Cardiac fibroblast (primary cell): ENCODE measurements at regions not wholly inside any gene's neighbourhood (a gene's known extent, or its start where the extent isn't known, plus 50 kb on each side); places are given as distances from the start of the nearest gene placed in this dataset.
"Not testable (repeated sequence)": the region's sequence is repeated elsewhere in the genome, so short reads cannot be mapped to it uniquely, and the experiment has no call there.

Source experiments
- DNase-seq, 2 donors: peaks; one replicate each; pipeline versions ENCODE4 v3.0.0 to v3.0.0-alpha.2; 2010; ENCODE audit warnings: low read depth in 2 of 2
- H3K4me3 ChIP-seq, 2 donors: replicated peaks in 1 of 2; 1 replicate in 1 of 2; 2 replicates in 1 of 2; pipeline ENCODE4 v1.5.1; 2011; ENCODE audit warnings: low read depth in 2 of 2, low read length in 2 of 2, mild to moderate bottlenecking in 2 of 2, moderate library complexity in 1 of 2
- TF ChIP-seq, protein P1 (sequence below): IDR thresholded peaks from one replicate; pipeline ENCODE4 v1.5.1; 2011; ENCODE audit warnings: low read depth, mild to moderate bottlenecking, low read length, inconsistent platforms

DNA sequence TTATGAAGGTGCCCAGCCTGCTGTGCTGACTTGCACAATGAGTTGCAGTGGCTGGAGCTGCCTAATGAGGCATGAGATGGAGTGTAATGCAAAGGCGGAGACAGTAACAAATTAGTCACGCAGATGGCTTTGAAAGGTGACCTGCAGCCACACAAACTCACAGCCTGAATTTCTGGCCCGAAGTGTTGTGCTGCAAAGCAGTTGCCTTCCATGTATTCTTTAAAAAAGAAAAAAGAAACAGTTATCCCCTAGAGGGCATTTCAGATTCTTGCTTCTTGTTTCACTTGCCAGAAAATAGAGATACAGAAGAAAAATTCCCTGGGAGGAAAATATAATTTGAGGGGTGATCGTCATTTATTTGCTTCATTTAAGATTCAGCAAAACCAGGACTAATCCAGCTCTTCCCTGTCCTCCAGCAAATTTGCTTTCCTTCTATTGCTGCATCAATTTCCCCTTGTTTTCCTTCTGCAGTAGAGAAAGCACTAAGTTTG, 239.9 kb downstream of the ADRA2A start:
- H3K4me3 ChIP-seq, result no peak overlapping the region
- TF ChIP-seq, protein P1, sequence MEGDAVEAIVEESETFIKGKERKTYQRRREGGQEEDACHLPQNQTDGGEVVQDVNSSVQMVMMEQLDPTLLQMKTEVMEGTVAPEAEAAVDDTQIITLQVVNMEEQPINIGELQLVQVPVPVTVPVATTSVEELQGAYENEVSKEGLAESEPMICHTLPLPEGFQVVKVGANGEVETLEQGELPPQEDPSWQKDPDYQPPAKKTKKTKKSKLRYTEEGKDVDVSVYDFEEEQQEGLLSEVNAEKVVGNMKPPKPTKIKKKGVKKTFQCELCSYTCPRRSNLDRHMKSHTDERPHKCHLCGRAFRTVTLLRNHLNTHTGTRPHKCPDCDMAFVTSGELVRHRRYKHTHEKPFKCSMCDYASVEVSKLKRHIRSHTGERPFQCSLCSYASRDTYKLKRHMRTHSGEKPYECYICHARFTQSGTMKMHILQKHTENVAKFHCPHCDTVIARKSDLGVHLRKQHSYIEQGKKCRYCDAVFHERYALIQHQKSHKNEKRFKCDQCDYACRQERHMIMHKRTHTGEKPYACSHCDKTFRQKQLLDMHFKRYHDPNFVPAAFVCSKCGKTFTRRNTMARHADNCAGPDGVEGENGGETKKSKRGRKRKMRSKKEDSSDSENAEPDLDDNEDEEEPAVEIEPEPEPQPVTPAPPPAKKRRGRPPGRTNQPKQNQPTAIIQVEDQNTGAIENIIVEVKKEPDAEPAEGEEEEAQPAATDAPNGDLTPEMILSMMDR, result no peak
- DNase-seq, result no peak

DNA sequence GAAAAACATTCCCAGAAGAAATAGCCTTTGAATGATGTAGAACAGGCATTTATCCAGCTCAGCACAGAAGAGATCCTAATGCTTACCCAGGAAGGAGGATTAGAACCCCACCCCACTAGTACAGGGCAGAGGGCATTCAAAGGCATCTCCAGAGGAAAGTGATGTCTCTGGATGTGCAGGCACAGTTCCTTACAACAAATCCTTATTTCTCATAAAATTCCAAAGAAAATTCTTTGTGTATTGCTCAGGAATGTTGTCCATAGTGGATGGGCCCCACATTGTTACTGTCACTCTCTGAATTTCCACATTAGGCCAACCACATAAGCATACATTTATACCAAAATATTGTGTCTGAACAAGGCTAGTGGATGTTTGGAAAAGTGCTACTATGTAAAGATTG, 243.0 kb downstream of the ADRA2A start:
- no peak overlapping the region for H3K4me3 ChIP-seq
- TF ChIP-seq, protein P1, result no peak
- no peak for DNase-seq

DNA sequence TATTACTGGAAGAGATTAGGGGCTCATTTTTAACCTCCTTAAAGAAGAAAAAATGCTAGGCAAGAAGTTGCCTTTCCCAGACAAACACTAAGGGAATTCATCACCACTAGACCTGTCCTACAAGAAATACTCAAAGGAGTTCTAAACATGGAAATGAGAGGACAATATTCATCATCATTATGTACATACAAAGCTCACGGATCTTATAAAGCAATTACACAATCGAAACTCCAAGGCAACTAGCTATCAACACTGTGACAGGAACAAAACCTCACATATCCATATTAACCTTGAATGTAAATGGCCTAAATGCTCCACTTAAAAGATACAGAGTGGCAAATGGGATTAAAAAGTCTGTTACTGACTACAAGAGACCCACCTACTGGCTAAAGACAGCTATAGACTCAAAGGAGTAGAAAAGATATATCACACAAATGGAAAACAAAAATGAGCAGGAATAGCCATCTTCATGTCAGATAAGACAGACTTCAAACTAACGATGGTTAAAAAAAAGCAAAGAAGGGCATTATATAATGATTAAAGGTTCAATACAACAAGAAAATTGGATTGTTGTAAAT, 246.6 kb downstream of the ADRA2A start:
- no peak overlapping the region for H3K4me3 ChIP-seq
- TF ChIP-seq, protein P1, result no peak
- DNase-seq, result peak; percentile 0 to 9

DNA sequence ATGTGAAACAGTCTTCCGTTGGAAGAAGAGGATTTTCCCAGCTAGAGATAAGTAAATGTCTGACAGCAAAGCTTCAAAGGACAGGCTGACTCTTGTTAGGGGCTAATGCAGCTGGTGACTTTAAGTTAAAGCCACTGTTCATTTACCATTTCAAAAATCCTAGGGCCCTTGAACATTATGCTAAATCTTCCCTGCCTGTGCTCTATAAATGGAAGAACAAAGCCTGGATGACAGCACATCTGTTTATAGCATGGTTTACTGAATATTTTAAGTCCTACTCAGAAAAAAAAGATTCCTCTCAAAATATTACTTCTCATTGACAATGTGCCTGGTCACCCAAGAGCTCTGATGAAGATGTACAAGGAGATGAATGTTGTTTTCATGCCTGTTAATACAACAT, 255.3 kb downstream of the ADRA2A start:
- not testable (repeated sequence) for H3K4me3 ChIP-seq, DNase-seq

DNA sequence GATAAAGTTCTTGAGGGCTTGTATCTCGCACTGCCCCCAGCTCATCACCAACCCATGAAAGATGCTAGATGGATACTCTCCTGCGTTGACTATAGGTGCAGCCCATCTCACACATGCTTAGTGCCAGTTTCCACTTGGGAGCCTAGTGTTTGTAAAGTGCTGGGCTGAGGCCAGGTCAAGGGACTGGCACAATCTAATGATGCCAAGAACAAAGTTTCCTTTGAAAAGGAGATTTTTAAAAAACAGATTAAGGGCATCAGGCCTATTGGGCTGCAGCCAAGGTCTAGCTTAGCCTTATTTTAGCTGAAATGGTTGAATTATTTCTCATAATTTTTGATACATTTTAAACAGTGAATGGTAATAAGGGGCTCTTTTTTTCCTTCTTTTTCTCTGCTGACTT, 259.0 kb downstream of the ADRA2A start:
- TF ChIP-seq, protein P1, result no peak
- no peak overlapping the region for H3K4me3 ChIP-seq
- no peak for DNase-seq

DNA sequence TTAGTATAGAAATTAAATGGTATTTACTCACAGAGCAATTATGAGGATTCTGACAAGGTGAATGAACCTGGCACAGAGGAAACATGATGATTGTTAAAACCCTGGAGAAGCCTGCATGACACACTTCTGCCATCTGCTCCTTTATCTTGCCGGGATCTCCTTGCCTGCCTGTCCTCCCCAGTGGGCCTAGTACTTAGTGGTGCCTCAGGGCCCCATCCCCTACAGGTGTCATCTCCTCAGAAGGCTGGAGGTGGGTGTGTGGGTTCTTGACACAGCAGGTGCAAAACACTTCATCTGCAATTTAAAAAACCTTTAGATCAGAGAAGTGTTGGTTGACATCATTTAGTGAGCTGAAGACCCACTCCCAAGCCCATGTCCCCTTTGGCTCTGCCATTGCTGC, 261.2 kb downstream of the ADRA2A start:
- no peak overlapping the region for H3K4me3 ChIP-seq
- TF ChIP-seq, protein P1, result no peak

DNA sequence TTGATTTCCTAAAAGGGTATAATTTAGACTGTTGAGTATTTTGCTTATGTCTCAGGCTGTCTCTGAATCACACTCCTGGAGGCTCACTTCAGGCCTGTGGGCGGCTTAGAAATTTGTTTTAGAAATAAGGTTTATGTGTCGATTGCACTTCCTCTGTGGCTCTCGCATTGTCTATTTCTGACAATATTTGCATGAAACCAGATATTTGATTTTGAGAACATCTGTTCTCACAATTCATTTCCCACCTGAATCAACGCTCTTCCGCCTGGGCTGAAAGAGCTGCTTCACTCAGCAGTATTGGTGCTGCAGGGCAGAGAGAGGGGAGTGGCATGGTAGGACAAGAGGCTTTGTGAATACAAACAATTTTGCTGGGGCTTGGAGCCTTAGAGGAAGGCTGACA, 262.0 kb downstream of the ADRA2A start:
- DNase-seq, result no peak
- TF ChIP-seq, protein P1, result no peak

More for the DNA sequence above, 261.2 kb downstream of the ADRA2A start:
- DNase-seq, result no peak

More for the DNA sequence above, 262.0 kb downstream of the ADRA2A start:
- H3K4me3 ChIP-seq, result no peak overlapping the region
